Mucosa of descending colon (tissue), 3 donors: ENCODE measurements at regions not wholly inside any gene's neighbourhood (a gene's known extent, or its start where the extent isn't known, plus 50 kb on each side); places are given as distances from the start of the nearest gene placed in this dataset.

Source experiments
- ATAC-seq: fragments of 200-7000 bp; cut with Tn5 transposase; one replicate; pipeline ENCODE4 v1.9.1; 2020; ENCODE audit warnings: mild to moderate bottlenecking, moderate library complexity
- DNase-seq, 3 donors: peaks; one replicate each; pipeline ENCODE4 v3.0.0-alpha.2; 2020
- H3K36me3 ChIP-seq: fragments of 200-600 bp; one replicate; pipeline ENCODE4 v1.8.0; 2021; ENCODE audit warnings: low read depth, mild to moderate bottlenecking
- H3K4me1 ChIP-seq: fragments of 200-600 bp; one replicate; pipeline ENCODE4 v1.8.0; 2021; ENCODE audit warnings: low read depth, mild to moderate bottlenecking
- H3K4me3 ChIP-seq: fragments of 200-600 bp; one replicate; pipeline ENCODE4 v1.8.0; 2021; ENCODE audit warnings: mild to moderate bottlenecking
- H3K9me3 ChIP-seq: fragments of 200-600 bp; one replicate; pipeline ENCODE4 v1.8.0; 2021; ENCODE audit warnings: mild to moderate bottlenecking
- CTCF ChIP-seq: fragments of 200-600 bp; IDR thresholded peaks from one replicate; pipeline ENCODE4 v1.8.0; 2022; ENCODE audit warnings: antibody characterized with exemption, mild to moderate bottlenecking
- intact Hi-C, 2 donors: fragments of 100-400 bp; cut with DNase I in 1 of 2; cut with micrococcal nuclease in 1 of 2; formaldehyde crosslinking; loops; one replicate each; pipeline versions ENCODE4 v1.11.0 to v1.11.1; 2022; cut with DNase I, micrococcal nuclease
- donor health status: DM: no; HTN: no; CAD: no; lungs with moderate emphysema.
- donor health status: DM: no; HTN: no; CAD: no.
- donor health status: DM: no; HTN: yes; CAD: no.

GRCh38 chr10:114708084-114708483 is 50.0 kb upstream of the ABLIM1 start:
- DNase-seq (no peak), ATAC-seq (peak; percentile 36)
- H3K4me1 ChIP-seq: no peaks in the 10 kb centered on the region
- no peak for TF ChIP-seq CTCF
- no peak overlapping the region for H3K4me3 ChIP-seq
- H3K9me3 ChIP-seq: no peaks in the 10 kb centered on the region
- intact Hi-C loops: loop anchor here in 1 of 2 donors (10.0 kb wide), 1 partner anchor 153 kb away; no protein-coding TSS in a partner anchor
- no peaks in the 10 kb centered on the region for H3K36me3 ChIP-seq

- peak; percentile 65 for ATAC-seq
- Histone ChIP-seq H3K9me3 (no peaks in the 10 kb centered on the region), H3K4me1 (no peaks in the 10 kb centered on the region), H3K36me3 (no peaks in the 10 kb centered on the region), H3K4me3 (no peak overlapping the region)
- no peak for TF ChIP-seq CTCF
- intact Hi-C loops: loop anchor here in 1 of 2 donors (10.0 kb wide), 1 partner anchor 154 kb away; no protein-coding TSS in a partner anchor
- no peak for DNase-seq
These were observed 50.8 kb upstream of the ABLIM1 start for GRCh38 chr10:114708717-114709335.

DNA sequence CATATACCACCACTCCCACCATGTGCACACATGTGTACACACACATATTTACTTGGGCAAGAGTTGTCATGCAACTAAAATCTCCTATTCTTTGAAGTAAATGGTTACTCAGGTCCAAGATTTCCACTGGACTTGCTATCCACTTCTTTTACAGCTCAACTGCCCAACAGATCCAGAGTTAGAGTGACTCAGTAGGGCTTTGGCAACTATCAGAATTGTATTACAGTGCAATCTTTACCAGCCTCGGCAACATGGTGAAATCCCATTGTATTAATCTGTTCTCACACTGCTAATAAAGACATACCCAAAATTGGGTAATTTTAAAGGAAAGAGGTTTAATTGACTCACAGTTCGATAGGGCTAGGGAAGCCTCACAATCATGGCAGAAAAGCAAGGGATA is 51.9 kb upstream of the ABLIM1 start:
- intact Hi-C loops: loop anchor here in 1 of 2 donors (10.0 kb wide), 1 partner anchor 155 kb away; no protein-coding TSS in a partner anchor
- DNase-seq: no peak
- Histone ChIP-seq H3K4me1 (peaks cover 9% of the 10 kb centered on the region), H3K9me3 (no peaks in the 10 kb centered on the region), H3K4me3 (no peak overlapping the region), H3K36me3 (no peaks in the 10 kb centered on the region)
- TF ChIP-seq CTCF: no peak
- ATAC-seq: no peak

DNA sequence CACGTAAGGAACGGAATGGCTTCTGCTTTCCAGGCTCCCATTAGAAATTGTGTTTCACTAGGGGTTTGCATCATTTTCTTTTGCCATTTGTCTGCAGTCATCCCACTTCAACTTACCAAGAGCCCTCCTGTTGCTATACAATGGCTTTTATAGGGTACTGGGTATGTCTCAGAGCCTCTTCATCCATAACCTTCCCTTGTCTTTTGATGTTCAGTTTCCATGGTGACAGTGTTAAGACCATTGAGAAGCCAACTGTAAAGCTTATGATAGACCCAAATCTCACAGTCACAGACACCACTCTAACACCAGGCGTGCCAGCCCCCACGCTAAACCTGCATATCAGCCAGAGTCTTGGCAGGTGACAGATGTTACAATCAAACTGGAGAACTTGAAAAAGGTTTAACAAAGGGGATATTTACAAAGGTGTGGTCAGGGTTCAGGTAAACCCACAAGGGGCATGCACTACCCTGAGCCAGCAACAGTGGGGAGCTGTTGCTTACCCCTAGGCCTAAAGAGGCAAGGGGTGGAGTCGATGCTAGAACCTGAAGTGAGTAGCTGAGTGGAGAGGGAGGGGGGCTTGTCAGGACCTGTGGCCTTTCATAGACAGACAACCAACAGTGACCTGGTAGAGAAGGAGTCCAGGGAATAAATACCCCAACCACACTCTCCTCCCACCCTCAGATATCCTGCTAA is 53.2 kb upstream of the ABLIM1 start:
- ATAC-seq: no peak
- no peak for DNase-seq
- Histone ChIP-seq H3K4me1 (peaks cover 9% of the 10 kb centered on the region), H3K9me3 (no peaks in the 10 kb centered on the region), H3K4me3 (no peak overlapping the region), H3K36me3 (no peaks in the 10 kb centered on the region)
- no peak for TF ChIP-seq CTCF
- intact Hi-C loops: no loop called here

GRCh38 chr10:114711869-114712250 is 53.8 kb upstream of the ABLIM1 start:
- ATAC-seq (no peak), DNase-seq (no peak)
- TF ChIP-seq CTCF: no peak

More at GRCh38 chr10:114711869-114712250, 53.8 kb upstream of the ABLIM1 start:
- no peak overlapping the region for H3K4me3 ChIP-seq
- intact Hi-C loops: no loop called here
- no peaks in the 10 kb centered on the region for H3K9me3 ChIP-seq
- no peaks in the 10 kb centered on the region for H3K36me3 ChIP-seq
- peaks cover 9% of the 10 kb centered on the region for H3K4me1 ChIP-seq
